Hypothalamus (tissue), 51 donors: ENCODE measurements at regions not wholly inside any gene's neighbourhood (a gene's known extent, or its start where the extent isn't known, plus 50 kb on each side); places are given as distances from the start of the nearest gene placed in this dataset.
A peak's percentile ranks its signal among the peaks of the same experiment; 100 is the strongest.

Experiments used
- DNase-seq, 51 donors: peaks; one replicate each; lab custom pipeline; 2025; lab: John Stamatoyannopoulos, UW

GRCh38 chr18:45298986-45299385, 316.3 kb upstream of the SLC14A2 start:
- no peak for DNase-seq

- no peak for DNase-seq
These were observed 312.2 kb upstream of the SLC14A2 start for GRCh38 chr18:45303026-45303425.

DNA sequence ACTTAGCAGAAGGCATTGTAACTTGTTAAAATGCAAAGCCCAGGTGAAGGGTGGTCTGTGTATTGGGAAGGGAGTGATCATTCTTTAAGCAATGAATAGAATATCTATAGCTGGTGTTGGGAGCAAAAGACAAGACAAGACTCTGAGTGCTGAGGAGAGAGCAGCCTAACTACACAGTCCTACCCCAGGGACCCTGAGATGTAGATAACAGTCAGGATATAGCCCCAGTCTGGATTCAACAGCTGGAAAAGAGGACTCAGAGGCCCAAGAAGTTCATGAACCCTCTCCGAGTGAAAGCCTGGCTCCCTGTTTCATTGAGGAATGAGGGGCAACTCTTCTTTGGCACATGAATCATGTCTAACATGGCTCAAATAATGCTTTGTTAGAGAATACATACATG, 310.7 kb upstream of the SLC14A2 start:
- no peak for DNase-seq

GRCh38 chr18:45312555-45313126, 302.6 kb upstream of the SLC14A2 start:
- DNase-seq = no peak

DNA sequence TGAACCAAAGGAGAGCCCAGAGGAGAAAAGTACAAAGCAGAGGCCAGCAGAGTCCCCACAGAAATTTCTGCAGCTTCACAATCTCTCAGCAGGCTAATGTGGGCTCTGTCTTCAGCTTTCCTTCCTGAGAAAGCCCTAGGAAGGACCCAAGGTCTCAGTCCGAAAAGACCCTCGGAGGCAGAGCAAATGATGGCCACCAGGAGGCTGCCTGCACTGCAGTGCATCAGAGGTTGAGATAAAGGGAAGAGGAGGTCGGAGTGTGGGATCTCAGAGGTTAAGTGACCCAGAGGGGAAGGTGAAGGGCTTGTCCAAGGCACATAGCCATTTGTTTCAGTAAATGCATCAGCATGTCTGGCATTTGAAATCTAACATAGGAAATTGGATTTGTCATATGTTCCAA, 299.1 kb upstream of the SLC14A2 start:
- no peak for DNase-seq

- no peak for DNase-seq
These were observed 297.2 kb upstream of the SLC14A2 start for GRCh38 chr18:45317948-45318640.

GRCh38 chr18:45320724-45321123, 294.6 kb upstream of the SLC14A2 start:
- DNase-seq = no peak

GRCh38 chr18:45321520-45321919, 293.8 kb upstream of the SLC14A2 start:
- peak in 5 of 51 donors; percentile 1 to 39 (median 8) for DNase-seq

DNA sequence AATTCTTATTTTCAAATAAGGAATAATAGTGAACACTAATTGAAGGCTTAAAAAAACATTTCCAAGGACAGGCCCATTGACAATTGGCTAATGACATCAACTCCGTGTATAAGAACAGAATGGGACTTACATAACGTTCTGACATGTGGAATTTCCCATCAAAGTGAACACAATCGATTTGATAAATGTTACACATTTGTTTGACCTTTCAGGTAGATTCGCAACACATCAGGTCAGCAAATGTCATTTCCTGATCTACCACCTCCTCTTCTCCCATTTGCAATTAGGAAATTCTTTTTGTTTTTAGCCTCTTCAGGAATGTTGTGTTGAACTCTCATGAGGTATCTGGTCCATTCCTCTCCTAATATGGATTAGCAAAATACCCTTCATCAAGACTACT, 292.9 kb upstream of the SLC14A2 start:
- DNase-seq = no peak

DNA sequence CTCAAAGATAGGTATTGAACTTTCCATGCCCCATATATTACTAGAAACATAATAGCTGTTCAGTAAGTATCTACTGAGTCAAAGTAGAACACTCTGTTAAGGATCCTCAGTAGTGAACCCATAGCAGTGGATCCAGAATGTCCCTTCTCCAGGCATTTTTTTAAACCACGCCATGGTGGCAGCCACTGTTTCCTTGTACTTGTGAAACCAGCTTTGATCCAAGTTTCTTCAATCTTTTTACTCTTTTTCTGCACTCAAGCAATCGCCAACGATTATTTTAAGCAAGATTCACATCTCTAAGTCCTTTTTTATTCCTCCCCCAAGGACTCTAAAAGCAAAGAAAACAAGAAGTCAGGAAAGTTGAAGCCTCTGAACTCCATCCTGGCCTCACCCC, 291.2 kb upstream of the SLC14A2 start:
- no peak for DNase-seq

GRCh38 chr18:45324495-45325113, 290.7 kb upstream of the SLC14A2 start:
- DNase-seq = no peak

DNA sequence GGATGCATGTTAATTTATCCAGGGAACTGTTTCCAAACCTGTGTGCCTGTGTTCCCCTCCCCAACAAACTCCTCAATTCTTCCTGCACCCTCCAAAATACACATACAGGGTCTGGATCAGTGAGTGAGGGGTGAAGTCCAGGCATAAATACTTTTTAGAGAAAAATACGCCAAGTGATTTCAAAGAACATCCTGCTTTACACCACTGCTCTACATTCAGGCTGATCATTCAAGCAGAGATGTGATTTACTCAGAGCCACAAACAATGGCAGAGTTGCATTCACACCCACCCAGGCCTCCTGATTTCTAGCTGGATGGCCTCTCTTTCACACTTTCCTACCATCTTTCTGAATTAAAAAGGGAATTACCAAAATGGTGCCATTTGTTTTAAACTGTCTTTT, 289.5 kb upstream of the SLC14A2 start:
- DNase-seq = no peak

DNA sequence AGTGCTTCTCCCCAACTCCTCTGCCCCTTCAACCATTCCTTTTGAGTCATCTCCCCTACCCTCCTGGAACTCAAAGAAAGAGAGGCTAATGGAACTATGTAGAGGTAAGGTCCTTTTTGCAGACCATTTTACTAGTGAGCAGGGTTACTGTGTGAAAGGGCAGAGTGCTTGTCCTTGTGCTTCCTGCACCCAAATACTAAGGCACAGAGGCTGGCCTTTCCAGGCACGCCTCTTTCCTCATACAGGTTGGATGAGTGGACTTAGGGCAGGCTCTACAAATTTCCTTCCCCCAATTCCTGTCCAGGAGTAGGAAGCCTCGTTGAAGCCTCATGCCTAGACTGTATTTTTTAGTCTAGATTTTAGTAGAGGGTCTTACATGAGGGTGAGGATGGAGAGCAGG, 288.8 kb upstream of the SLC14A2 start:
- DNase-seq = no peak

GRCh38 chr18:45328296-45328695, 287.0 kb upstream of the SLC14A2 start:
- no peak for DNase-seq

- DNase-seq = no peak
These were observed 286.5 kb upstream of the SLC14A2 start for GRCh38 chr18:45328811-45329210.

- DNase-seq = no peak
These were observed 286.0 kb upstream of the SLC14A2 start for GRCh38 chr18:45329316-45329715.

GRCh38 chr18:45330170-45330594, 285.1 kb upstream of the SLC14A2 start:
- DNase-seq = no peak

DNA sequence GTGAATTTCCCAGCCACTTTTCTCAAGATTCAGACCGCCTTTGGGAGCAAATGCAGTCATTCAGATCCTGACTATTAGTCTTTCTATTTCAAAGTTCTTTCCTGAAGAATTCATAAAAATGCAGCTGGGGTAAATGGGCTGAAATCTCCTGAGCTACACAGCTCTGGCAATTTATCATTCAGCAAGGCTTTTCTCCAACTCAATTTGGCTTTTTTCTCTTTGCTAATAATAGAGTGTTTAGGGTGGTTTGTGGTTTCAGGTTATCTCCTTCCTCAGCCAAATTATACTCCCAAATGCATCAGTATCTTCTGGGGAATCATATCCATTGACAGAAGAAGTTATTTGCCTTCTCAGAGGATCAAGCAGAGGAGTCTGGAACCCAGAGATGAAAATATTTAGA, 282.4 kb upstream of the SLC14A2 start:
- DNase-seq = no peak

GRCh38 chr18:45334191-45334590, 281.1 kb upstream of the SLC14A2 start:
- DNase-seq = no peak

DNA sequence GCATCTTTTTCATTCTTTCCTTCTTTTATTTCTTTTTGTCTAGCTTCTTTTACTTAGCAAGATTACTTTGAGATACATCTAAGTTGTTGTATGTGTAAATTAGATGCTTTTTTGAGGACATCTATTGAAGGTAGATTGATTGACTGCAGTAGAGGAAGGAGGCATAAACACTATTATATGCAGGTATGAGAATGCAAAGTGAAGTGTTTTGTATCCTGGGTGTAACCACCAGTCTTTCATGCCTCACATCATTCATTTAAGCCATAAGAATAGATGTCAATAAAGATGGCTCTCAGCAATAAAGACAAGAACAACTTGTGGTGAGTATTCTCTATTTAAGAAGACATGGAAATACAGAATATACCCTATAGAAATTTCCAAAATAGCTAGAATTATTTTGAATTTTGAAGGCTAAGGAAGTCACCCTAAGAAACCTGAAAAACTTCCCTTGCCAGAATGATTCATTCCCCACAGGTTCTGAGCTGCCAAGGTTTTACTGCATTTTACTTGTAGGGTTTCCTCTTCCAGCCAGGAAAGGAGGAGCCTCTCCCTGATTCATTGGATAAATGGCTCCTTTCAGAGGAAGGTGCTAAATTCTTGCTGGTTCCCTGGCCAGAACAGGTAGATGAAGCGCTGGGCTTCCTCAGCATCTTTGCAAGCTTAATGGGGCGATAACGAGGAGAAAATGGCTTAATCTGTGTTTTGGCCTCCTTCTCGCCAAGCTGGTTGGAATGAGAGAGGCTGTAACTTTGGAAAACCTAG, 279.8 kb upstream of the SLC14A2 start:
- DNase-seq = no peak

DNA sequence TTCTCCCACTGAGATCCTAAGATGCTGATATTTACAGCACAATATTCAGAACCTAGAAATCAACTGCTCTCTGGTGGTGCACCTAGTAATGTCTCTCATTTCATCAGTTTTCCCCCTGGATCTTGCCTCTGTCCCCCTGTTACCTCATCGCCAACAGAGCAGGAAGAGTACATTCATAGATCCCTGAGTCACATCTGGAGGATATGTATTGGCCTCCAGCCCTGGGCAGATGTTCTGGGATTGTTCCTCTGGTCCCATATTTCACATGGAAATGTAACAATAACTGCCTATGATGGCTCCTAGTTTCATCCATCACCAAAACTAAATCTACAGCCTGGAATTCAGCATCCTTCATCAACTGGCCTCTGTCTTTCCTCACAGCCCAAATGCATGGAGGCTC, 278.8 kb upstream of the SLC14A2 start:
- DNase-seq = no peak

DNA sequence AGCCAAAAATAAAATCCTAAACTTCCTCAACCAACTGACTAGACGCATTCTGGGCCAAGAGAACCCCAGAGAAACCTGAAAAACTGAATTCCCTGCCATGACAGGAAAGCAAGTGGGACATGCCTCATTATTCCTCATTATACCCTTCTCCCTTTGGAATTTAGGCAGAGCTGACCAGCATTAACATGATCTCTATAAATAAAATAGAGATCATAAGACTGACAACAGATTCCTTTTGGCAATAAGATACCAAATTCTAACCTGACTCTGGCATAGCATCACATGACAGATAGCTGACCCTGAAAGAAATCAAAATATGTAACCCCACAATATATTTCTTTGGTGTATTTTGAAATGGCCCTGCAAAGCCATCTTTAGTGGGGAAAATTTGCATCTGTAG, 277.8 kb upstream of the SLC14A2 start:
- no peak for DNase-seq
